WTC11 (cell line): ENCODE measurements at regions not wholly inside any gene's neighbourhood (a gene's known extent, or its start where the extent isn't known, plus 50 kb on each side); places are given as distances from the start of the nearest gene placed in this dataset.

ENCODE experiments used
- ATAC-seq: fragments of 200-7000 bp; cut with Tn5 transposase; 2 replicates; pipeline ENCODE4 v1.10.0; 2021; ENCODE audit warnings: mild to moderate bottlenecking, moderate library complexity
- CTCF ChIA-PET: fragments of 300-600 bp; sonication (Branson Sonifier 250); formaldehyde crosslinking; loops from one replicate; lab custom pipeline; 2021; ENCODE audit warnings: antibody characterized with exemption; lab: Charles Lee
- POLR2A ChIA-PET: fragments of 350-600 bp; sonication (Branson Sonifier 250); formaldehyde crosslinking; loops from one replicate; lab custom pipeline; 2021; ENCODE audit warnings: antibody characterized with exemption; lab: Charles Lee
- DNase-seq: peaks from one replicate; pipeline ENCODE4 v3.0.0; 2021; ENCODE audit warnings: low spot score
- H3K27ac Mint-ChIP-seq: 2 replicates; pipeline ENCODE4 v1.8.0; 2021; ENCODE audit warnings: mixed read lengths
- H3K27me3 Mint-ChIP-seq: 2 replicates; pipeline ENCODE4 v1.8.0; 2021; ENCODE audit warnings: low read depth, mild to moderate bottlenecking, moderate library complexity, mixed read lengths
- H3K36me3 Mint-ChIP-seq: 2 replicates; pipeline ENCODE4 v1.8.0; 2021; ENCODE audit warnings: mixed read lengths
- H3K4me1 Mint-ChIP-seq: 2 replicates; pipeline ENCODE4 v1.8.0; 2022; ENCODE audit warnings: mixed read lengths
- H3K4me3 Mint-ChIP-seq: 2 replicates; pipeline ENCODE4 v1.8.0; 2021; ENCODE audit warnings: mild to moderate bottlenecking, moderate library complexity, mixed read lengths
- H3K9me3 Mint-ChIP-seq: 2 replicates; pipeline ENCODE4 v1.8.0; 2021; ENCODE audit warnings: mixed read lengths
- ATF2 ChIP-seq: sonication (generic); formaldehyde crosslinking; IDR thresholded peaks from 2 replicates; pipeline ENCODE4 v1.8.1; 2022; ENCODE audit warnings: low read depth, missing genetic modification reagents, borderline replicate concordance
- CREM ChIP-seq: sonication (generic); formaldehyde crosslinking; IDR thresholded peaks from 2 replicates; pipeline ENCODE4 v1.8.1; 2022; ENCODE audit warnings: mild to moderate bottlenecking, missing genetic modification reagents, moderate library complexity
- E2F4 ChIP-seq: sonication (generic); formaldehyde crosslinking; IDR thresholded peaks from 2 replicates; pipeline ENCODE4 v1.8.1; 2022; ENCODE audit warnings: low read depth, mild to moderate bottlenecking, moderate library complexity, missing genetic modification reagents, borderline replicate concordance
- EMX1 ChIP-seq: fragments of 250-450 bp; sonication (Bioruptor Pico); IDR thresholded peaks from 2 replicates; pipeline ENCODE4 v1.8.0; 2021; ENCODE audit warnings: mild to moderate bottlenecking
- FOXP4 ChIP-seq: sonication (generic); formaldehyde crosslinking; IDR thresholded peaks from 2 replicates; pipeline ENCODE4 v1.8.0; 2022; ENCODE audit warnings: mild to moderate bottlenecking, missing genetic modification reagents
- IRF1 ChIP-seq: sonication (generic); formaldehyde crosslinking; IDR thresholded peaks from 2 replicates; pipeline ENCODE4 v1.8.0; 2023; ENCODE audit warnings: missing genetic modification reagents
- JUN ChIP-seq: sonication (generic); formaldehyde crosslinking; IDR thresholded peaks from 2 replicates; pipeline ENCODE4 v1.8.0; 2023; ENCODE audit warnings: mild to moderate bottlenecking, missing genetic modification reagents
- MAX ChIP-seq: sonication (generic); formaldehyde crosslinking; IDR thresholded peaks from 2 replicates; pipeline ENCODE4 v1.8.0; 2022; ENCODE audit warnings: mild to moderate bottlenecking, missing genetic modification reagents
- NFE2L1 ChIP-seq: sonication (generic); formaldehyde crosslinking; IDR thresholded peaks from 2 replicates; pipeline ENCODE4 v1.8.1; 2023; ENCODE audit warnings: missing genetic modification reagents
- NR1H2 ChIP-seq: sonication (generic); formaldehyde crosslinking; IDR thresholded peaks from 2 replicates; pipeline ENCODE4 v1.9.0; 2021; ENCODE audit warnings: mild to moderate bottlenecking, moderate library complexity, missing genetic modification reagents
- STAT6 ChIP-seq: sonication (generic); formaldehyde crosslinking; conservative IDR thresholded peaks from 2 replicates; pipeline ENCODE4 v1.8.1; 2023; ENCODE audit warnings: mild to moderate bottlenecking, low read depth, missing genetic modification reagents, moderate library complexity
- TEAD1 ChIP-seq: sonication (generic); formaldehyde crosslinking; IDR thresholded peaks from 2 replicates; pipeline ENCODE4 v1.8.0; 2022; ENCODE audit warnings: mild to moderate bottlenecking, missing genetic modification reagents
- ZBTB21 ChIP-seq: sonication (generic); formaldehyde crosslinking; IDR thresholded peaks from 2 replicates; pipeline ENCODE4 v1.8.1; 2023; ENCODE audit warnings: mild to moderate bottlenecking, missing genetic modification reagents, borderline replicate concordance
- ZNF138 ChIP-seq: sonication (generic); formaldehyde crosslinking; conservative IDR thresholded peaks from 2 replicates; pipeline ENCODE4 v1.8.1; 2022; ENCODE audit warnings: mild to moderate bottlenecking, moderate library complexity, missing genetic modification reagents
- ZNF219 ChIP-seq: sonication (generic); formaldehyde crosslinking; IDR thresholded peaks from 2 replicates; pipeline ENCODE4 v1.8.0; 2023; ENCODE audit warnings: missing genetic modification reagents, mild to moderate bottlenecking, borderline replicate concordance
- ZNF232 ChIP-seq: sonication (generic); formaldehyde crosslinking; IDR thresholded peaks from 2 replicates; pipeline ENCODE4 v1.8.0; 2022; ENCODE audit warnings: mild to moderate bottlenecking, missing genetic modification reagents
- ZNF396 ChIP-seq: fragments of 250-450 bp; sonication (Bioruptor Pico); IDR thresholded peaks from 2 replicates; pipeline ENCODE4 v1.8.0; 2021; ENCODE audit warnings: mild to moderate bottlenecking, moderate library complexity, borderline replicate concordance
- ZNF416 ChIP-seq: fragments of 250-450 bp; sonication (Bioruptor Pico); IDR thresholded peaks from 2 replicates; pipeline ENCODE4 v1.9.0; 2021; ENCODE audit warnings: mild to moderate bottlenecking, inconsistent platforms
- ZSCAN18 ChIP-seq: fragments of 250-450 bp; sonication (Bioruptor Pico); IDR thresholded peaks from 2 replicates; pipeline ENCODE4 v2.1.2; 2022; ENCODE audit warnings: mild to moderate bottlenecking, moderate library complexity

GRCh38 chr7:68235937-68236336 lies 1239.3 kb downstream of the TYW1 start:
- ATAC-seq: no peak
- Mint-ChIP-seq H3K4me3 (no peak overlapping the region), H3K27me3 (peaks cover 41% of the 10 kb centered on the region), H3K4me1 (peaks cover 36% of the 10 kb centered on the region), H3K27ac (no peak overlapping the region), H3K9me3 (peaks cover 29% of the 10 kb centered on the region), H3K36me3 (peaks cover 29% of the 10 kb centered on the region)
- ChIA-PET POLR2A (no interaction called here), CTCF (no interaction called here)
- DNase-seq: no peak
- TF ChIP-seq ZNF138 (CRISPR knock-in tag): no peak
- TF ChIP-seq CREM (CRISPR knock-in tag): no peak
- TF ChIP-seq ZSCAN18 (CRISPR knock-in tag): no peak
- no peak for TF ChIP-seq NR1H2 (CRISPR knock-in tag)
- no peak for TF ChIP-seq FOXP4 (CRISPR knock-in tag)
- no peak for TF ChIP-seq EMX1 (CRISPR knock-in tag)
- no peak for TF ChIP-seq ZNF416 (CRISPR knock-in tag)
- no peak for TF ChIP-seq IRF1 (CRISPR knock-in tag)
- no peak for TF ChIP-seq ZBTB21
- no peak for TF ChIP-seq ZNF396 (CRISPR knock-in tag)
- TF ChIP-seq JUN (CRISPR knock-in tag): no peak
- no peak for TF ChIP-seq TEAD1 (CRISPR knock-in tag)
- TF ChIP-seq NFE2L1: no peak
- no peak for TF ChIP-seq ZNF219 (CRISPR knock-in tag)
- no peak for TF ChIP-seq MAX (CRISPR knock-in tag)
- TF ChIP-seq ZNF232 (CRISPR knock-in tag): no peak
- TF ChIP-seq ATF2 (CRISPR knock-in tag): no peak
- TF ChIP-seq E2F4: no peak
- no peak for TF ChIP-seq STAT6 (CRISPR knock-in tag)
